HFFc6 (cell line): ENCODE measurements at regions not wholly inside any gene's neighbourhood (a gene's known extent, or its start where the extent isn't known, plus 50 kb on each side); places are given as distances from the start of the nearest gene placed in this dataset.

Experiments used
- DNase-seq: peaks from one replicate; pipeline ENCODE4 v3.0.0-alpha.2; 2018
- H3K27ac Mint-ChIP-seq: 2 replicates; pipeline ENCODE4 v1.8.0; 2020; ENCODE audit warnings: mild to moderate bottlenecking, mixed read lengths
- H3K27me3 Mint-ChIP-seq: 2 replicates; pipeline ENCODE4 v1.8.0; 2021; ENCODE audit warnings: mild to moderate bottlenecking, moderate library complexity, mixed read lengths; ENCODE audit not compliant: insufficient read depth
- H3K36me3 Mint-ChIP-seq: 2 replicates; pipeline ENCODE4 v1.8.0; 2021; ENCODE audit warnings: low read depth, mixed read lengths
- H3K4me1 Mint-ChIP-seq: 2 replicates; pipeline ENCODE4 v1.8.0; 2020; ENCODE audit warnings: low read depth, mixed read lengths
- H3K4me3 Mint-ChIP-seq: 2 replicates; pipeline ENCODE4 v1.8.0; 2020; ENCODE audit warnings: mild to moderate bottlenecking, moderate library complexity, mixed read lengths
- H3K9me3 Mint-ChIP-seq: 2 replicates; pipeline ENCODE4 v1.8.0; 2020; ENCODE audit warnings: mild to moderate bottlenecking, mixed read lengths
- TF ChIP-seq, protein P1 (sequence below): fragments of 200-600 bp; sonication (generic); IDR thresholded peaks from 2 replicates; pipeline ENCODE4 v1.5.0; 2021; ENCODE audit warnings: antibody characterized with exemption, mild to moderate bottlenecking

DNA sequence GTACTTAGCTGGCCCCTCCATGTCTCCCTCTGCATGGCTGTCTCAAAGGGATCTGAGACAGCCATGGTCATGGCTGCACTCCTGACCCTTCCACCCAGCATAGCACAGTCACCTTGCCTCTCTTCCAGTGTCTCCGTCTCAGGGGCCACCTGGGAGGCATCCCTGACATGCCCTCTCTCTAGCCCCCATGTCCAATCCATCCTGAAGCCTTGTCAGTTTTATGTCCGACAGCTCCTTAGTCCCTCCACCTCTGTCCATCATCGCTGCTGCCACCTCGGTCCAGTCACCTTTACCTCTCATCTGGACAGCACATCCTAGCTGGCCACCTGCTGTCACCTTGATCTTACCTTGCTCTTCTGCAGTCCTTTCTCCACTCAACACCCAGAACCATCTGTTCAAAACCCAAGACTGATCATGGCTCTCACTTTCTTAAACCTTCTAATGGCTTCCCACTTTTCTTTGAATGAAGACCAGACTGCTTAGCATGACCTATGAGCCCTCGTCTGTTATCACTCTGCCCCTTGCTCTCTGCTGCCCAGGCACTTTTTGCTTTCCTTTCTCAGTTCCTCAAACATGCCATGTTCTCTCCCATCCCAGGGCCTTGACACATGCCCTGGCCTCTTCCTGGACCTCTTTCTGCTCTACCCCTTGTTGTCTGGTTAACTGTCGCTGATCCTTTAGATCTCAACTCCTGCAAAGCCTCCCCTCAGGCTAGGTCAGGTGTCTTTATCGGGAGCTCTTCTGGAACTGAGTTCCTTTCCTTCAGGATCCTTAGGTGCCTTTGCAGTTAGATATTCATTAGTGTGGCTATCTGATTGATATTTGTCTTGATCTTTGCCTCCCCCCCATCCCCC is 181.8 kb upstream of the PITX1 start:
- no peaks in the 10 kb centered on the region; the same call in none of the 2 replicates for H3K27me3 Mint-ChIP-seq
- H3K4me1 Mint-ChIP-seq = peaks cover 12% of the 10 kb centered on the region
- no peak for DNase-seq
- no peaks in the 10 kb centered on the region for H3K36me3 Mint-ChIP-seq
- no peak overlapping the region for H3K4me3 Mint-ChIP-seq
- no peaks in the 10 kb centered on the region for H3K9me3 Mint-ChIP-seq
- no peak overlapping the region for H3K27ac Mint-ChIP-seq
- TF ChIP-seq, protein P1, sequence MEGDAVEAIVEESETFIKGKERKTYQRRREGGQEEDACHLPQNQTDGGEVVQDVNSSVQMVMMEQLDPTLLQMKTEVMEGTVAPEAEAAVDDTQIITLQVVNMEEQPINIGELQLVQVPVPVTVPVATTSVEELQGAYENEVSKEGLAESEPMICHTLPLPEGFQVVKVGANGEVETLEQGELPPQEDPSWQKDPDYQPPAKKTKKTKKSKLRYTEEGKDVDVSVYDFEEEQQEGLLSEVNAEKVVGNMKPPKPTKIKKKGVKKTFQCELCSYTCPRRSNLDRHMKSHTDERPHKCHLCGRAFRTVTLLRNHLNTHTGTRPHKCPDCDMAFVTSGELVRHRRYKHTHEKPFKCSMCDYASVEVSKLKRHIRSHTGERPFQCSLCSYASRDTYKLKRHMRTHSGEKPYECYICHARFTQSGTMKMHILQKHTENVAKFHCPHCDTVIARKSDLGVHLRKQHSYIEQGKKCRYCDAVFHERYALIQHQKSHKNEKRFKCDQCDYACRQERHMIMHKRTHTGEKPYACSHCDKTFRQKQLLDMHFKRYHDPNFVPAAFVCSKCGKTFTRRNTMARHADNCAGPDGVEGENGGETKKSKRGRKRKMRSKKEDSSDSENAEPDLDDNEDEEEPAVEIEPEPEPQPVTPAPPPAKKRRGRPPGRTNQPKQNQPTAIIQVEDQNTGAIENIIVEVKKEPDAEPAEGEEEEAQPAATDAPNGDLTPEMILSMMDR = no peak

DNA sequence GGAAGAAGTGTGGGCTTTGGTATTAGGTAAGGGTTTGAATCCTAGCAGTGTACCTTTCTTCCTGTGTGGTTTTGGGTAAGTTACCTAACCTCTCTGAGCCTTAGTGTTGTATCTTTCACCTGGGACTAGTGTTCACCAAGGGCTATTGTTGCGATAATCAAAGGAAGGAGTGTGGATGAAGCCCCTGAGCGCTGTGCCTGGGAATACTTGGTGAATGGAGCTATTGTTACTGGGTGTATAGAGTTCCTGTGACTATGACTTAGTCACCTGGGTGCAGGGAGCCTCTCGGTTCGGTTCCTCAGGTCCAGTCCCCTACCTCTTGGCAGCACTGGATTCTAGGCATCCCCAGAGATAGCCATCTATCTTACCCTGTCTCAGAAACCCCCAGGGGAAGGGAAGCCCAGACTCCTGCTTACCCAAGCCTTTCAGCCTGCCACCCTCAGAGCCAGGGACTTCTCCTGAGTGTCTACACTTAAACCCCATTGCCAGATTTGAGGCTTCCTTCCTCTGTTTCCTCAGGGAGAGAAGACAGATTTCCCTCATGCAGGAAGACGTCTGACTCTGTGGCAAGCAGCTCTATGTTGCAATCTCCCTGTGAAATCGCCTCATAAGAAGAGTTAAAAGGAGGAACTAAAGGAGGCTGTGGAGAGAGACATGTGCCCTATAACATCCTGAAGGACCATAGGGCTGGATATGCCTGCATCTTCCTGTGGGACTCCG is 181.0 kb upstream of the PITX1 start:
- TF ChIP-seq, protein P1 = no peak
- no peak overlapping the region for H3K4me3 Mint-ChIP-seq
- no peak for DNase-seq
- peaks cover 20% of the 10 kb centered on the region for H3K4me1 Mint-ChIP-seq
- no peak overlapping the region for H3K27ac Mint-ChIP-seq
- H3K27me3 Mint-ChIP-seq = no peaks in the 10 kb centered on the region; the same call in none of the 2 replicates
- no peaks in the 10 kb centered on the region for H3K36me3 Mint-ChIP-seq
- no peaks in the 10 kb centered on the region for H3K9me3 Mint-ChIP-seq

DNA sequence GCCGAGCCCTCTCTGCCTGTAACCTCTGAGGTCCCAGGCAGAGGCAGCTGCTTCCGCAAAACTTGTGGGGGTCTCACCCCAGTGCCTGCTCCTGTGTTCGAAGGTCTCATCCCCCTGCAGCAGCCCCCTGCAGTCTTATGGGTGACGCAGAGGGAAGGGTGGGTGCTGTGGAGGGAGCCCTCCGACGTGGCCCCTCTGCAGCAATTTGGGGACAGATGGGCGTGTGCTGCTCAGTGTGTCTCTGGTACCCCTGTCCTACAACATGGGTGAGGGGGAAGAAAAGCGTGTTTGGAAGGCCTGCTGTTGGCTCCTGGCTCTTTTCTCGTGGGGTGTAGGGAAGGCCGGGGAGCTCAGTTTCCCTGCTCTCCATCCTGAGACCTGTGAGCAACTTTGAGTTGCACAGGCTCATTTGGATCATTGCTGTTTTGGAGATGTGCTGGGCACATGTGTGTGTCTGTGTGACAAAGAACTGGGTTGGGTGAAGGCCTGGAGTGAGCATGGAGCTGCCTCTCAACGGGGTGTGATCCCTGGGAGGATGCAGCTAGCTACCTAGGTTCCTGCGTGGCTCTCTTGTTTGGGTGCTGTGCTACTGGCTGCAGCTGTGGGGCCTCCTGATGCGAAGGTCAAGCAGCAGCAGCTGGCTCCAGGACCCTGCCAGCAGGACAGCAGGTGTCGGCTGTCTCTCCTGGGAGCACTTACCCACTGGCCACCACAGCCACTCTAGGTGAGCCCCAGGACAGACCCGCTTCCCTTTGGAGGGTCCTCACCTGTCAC is 179.6 kb upstream of the PITX1 start:
- Mint-ChIP-seq H3K27ac (no peak overlapping the region), H3K27me3 (no peaks in the 10 kb centered on the region; the same call in none of the 2 replicates), H3K4me3 (no peak overlapping the region)

DNA sequence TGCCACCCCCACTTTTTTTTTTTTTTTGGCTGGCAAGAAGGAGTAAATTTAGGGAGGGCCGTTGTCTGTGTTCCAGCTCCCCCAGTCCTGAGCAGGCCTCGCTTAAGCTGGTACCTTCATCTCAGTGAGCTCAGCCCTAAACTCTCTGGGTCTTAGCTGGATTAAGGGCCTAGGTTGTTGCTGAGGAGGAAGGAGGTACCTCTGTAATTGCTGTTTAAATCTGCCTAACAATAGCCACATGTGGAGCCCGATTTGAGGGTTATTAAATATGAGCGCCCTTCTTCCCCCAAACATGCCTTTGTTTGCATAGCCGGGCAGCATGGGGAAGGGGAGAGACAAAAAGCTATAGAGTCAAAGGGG is 179.0 kb upstream of the PITX1 start:
- Mint-ChIP-seq H3K4me1 (peaks cover 40% of the 10 kb centered on the region), H3K36me3 (no peaks in the 10 kb centered on the region; the same call in 1 of the 2 replicates), H3K27ac (no peak overlapping the region), H3K4me3 (no peak overlapping the region), H3K9me3 (no peaks in the 10 kb centered on the region), H3K27me3 (no peaks in the 10 kb centered on the region; the same call in none of the 2 replicates)
- no peak for DNase-seq
- TF ChIP-seq, protein P1 = no peak

More for the DNA sequence above, 179.6 kb upstream of the PITX1 start:
- no peak for DNase-seq
- Mint-ChIP-seq H3K4me1 (peaks cover 34% of the 10 kb centered on the region), H3K9me3 (no peaks in the 10 kb centered on the region), H3K36me3 (no peaks in the 10 kb centered on the region; the same call in 1 of the 2 replicates)
- TF ChIP-seq, protein P1 = no peak

DNA sequence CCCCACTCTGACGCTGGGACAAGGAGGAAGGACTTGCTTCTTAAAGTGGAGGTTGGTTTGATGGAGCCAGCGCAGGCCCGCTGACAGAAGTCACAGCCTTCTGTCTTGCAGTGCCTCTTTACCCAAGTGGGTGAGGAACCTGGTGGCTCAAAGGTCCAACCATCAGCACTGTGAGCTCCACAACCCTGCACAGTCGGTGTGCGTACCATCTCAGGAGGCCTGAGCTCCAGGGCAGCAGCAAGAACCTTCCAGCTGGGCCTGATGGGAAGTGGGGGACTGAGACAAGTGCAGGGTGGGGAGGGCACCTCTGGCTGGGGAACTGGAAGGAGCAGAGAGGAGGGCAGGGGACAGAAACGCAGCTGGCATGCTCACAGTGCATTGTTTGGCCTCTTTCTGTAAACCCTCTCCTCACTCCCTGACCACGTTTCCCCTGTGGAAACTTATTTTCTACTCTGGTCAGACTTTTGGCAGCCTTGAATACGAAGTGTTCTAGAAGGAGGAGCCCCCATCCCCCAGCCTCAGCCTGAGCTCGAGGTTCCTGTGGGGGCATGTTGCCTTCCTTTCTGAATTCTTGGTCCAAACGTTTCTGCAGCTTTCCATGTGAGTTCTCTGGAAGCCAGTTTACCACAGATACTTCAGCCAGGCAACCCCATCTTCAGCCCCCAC is 178.5 kb upstream of the PITX1 start:
- no peak overlapping the region for H3K4me3 Mint-ChIP-seq
- DNase-seq = no peak
- no peaks in the 10 kb centered on the region; the same call in 1 of the 2 replicates for H3K36me3 Mint-ChIP-seq
- H3K27me3 Mint-ChIP-seq = no peaks in the 10 kb centered on the region; the same call in none of the 2 replicates
- peaks cover 45% of the 10 kb centered on the region for H3K4me1 Mint-ChIP-seq
- TF ChIP-seq, protein P1 = no peak
- no peaks in the 10 kb centered on the region for H3K9me3 Mint-ChIP-seq
- H3K27ac Mint-ChIP-seq = no peak overlapping the region
